GM13977 (cell line): ENCODE measurements at regions not wholly inside any gene's neighbourhood (a gene's known extent, or its start where the extent isn't known, plus 50 kb on each side); places are given as distances from the start of the nearest gene placed in this dataset.

Source experiments
- DNase-seq: peaks from one replicate; pipeline ENCODE4 v3.0.0; 2012; ENCODE audit warnings: low spot score
- in situ Hi-C: fragments of 300-500 bp; cut with MboI; formaldehyde crosslinking; loops from one replicate; pipeline ENCODE4 v1.12.0; 2022; ENCODE audit warnings: low sequenced_read_pairs, low pct_unique_long_range_greater_than_20kb, mixed read lengths, inconsistent platforms; ENCODE audit not compliant: unreplicated experiment
- TF ChIP-seq, protein P1 (sequence below): IDR thresholded peaks from 2 replicates; pipeline ENCODE4 v1.5.1; 2012; ENCODE audit warnings: mild to moderate bottlenecking, control low read depth; ENCODE audit not compliant: insufficient read depth; ENCODE audit errors: extremely low read depth, missing control alignments

DNA sequence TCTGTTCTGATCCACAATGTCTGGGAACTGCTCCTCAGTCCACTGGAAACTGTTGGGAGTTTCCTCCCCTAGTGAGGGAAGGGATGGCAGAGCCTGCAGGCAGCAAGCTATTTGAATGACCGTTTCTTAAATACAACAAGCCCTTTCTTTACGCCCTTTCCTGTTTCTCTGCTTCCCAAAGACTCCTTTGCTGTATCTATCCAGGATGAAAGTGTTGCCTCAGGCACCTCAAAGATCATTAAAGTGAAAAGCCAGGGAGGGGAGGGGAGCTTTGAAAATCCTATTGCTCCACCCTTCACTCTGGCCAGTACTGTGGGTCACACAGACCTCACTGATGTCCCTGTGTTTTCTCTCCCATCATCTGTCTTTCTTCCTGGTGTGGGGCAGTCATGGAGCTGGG, 213.1 kb downstream of the RNF144B start:
- no peak for DNase-seq
- in situ Hi-C loops = loop anchor here (25.0 kb wide), 1 partner anchor 1437 kb away; no protein-coding TSS in a partner anchor
- TF ChIP-seq, protein P1, sequence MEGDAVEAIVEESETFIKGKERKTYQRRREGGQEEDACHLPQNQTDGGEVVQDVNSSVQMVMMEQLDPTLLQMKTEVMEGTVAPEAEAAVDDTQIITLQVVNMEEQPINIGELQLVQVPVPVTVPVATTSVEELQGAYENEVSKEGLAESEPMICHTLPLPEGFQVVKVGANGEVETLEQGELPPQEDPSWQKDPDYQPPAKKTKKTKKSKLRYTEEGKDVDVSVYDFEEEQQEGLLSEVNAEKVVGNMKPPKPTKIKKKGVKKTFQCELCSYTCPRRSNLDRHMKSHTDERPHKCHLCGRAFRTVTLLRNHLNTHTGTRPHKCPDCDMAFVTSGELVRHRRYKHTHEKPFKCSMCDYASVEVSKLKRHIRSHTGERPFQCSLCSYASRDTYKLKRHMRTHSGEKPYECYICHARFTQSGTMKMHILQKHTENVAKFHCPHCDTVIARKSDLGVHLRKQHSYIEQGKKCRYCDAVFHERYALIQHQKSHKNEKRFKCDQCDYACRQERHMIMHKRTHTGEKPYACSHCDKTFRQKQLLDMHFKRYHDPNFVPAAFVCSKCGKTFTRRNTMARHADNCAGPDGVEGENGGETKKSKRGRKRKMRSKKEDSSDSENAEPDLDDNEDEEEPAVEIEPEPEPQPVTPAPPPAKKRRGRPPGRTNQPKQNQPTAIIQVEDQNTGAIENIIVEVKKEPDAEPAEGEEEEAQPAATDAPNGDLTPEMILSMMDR = no peak

DNA sequence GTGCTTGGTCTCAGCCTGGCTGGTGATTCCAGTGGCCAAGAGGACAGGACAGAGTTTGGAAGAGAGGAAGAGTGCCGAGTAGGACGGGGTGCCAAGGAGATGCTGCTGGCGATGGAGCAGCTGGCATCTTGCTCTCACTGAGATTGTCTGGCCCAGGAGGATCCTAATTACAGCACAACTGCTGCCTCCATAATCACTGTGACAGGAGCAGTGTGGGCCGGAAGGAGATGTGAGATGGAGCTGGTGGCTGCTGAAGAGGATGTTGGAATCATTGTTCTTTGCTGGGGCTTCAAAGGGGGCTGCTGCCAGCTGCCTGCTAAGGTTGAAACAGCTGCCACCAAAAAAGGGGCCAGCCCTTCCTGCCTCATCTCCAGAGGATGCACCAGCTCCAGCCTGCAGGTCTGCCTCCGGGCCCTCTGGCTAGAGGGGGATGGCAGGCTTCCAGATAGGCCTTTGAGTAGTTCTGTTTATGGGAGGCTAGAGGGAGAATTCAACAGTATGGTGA, 214.4 kb downstream of the RNF144B start:
- TF ChIP-seq, protein P1 = no peak
- in situ Hi-C loops = loop anchor here (25.0 kb wide), 1 partner anchor 1436 kb away; no protein-coding TSS in a partner anchor
- DNase-seq = no peak

DNA sequence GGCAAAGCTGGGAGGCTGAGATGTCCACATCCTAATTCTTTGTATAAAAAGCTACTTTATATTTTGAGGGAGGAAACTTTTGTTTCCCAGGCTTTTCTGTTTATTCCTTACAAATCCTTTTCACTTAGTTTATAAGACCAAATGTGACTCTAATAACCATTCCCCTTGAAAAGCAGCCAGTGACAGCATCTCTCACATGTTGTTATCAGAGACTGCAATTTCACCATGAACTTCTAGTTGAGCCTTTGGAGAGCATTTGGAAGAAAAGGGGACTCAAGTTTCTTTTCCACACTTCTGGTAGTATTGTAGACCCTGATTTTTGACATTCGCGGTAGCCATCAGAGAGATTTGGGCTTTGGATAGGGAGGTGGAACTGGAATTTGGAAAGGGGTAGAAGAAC, 215.8 kb downstream of the RNF144B start:
- in situ Hi-C loops = loop anchor here (25.0 kb wide), 1 partner anchor 1434 kb away; no protein-coding TSS in a partner anchor
- DNase-seq = no peak
- TF ChIP-seq, protein P1 = no peak

DNA sequence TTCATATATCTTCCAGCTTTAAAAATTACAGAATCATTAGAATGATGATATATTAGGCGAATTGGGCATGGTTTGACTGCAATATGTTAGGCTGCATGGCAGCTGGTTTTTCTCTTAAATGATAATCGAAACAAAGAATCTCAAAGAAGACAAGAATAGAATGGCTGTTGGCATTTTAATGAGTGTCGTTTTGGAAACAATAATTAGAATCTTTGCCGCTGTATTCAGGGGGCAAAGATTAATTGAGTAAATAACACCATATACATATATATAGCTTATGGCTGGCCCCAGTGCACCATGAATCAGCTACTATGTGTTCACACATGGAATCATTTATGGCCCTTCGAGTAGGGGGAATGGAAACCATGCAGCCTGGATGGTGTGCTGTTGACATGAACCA, 216.2 kb downstream of the RNF144B start:
- DNase-seq = no peak
- TF ChIP-seq, protein P1 = no peak
- in situ Hi-C loops = loop anchor here (25.0 kb wide), 1 partner anchor 1434 kb away; no protein-coding TSS in a partner anchor

DNA sequence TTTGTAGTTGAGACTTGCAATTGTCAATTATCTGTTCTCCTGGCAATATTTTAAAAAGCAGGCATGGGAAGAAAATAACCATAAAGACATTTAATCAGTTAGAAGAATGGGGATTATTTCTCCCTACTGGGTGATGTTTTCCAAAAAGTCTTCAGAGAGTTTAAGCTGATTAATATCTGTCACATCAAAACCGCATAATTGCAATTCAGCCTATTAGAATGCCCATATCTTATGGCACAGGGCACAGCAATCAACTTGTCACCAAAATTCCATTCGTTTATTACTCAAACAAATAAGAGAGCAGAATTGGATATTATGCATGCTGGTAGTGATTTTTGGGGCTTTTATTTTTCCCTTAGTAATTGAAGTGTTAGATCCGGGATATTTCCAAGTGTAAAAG, 218.7 kb downstream of the RNF144B start:
- in situ Hi-C loops = loop anchor here (25.0 kb wide), 1 partner anchor 1431 kb away; no protein-coding TSS in a partner anchor
- TF ChIP-seq, protein P1 = no peak
- DNase-seq = no peak

DNA sequence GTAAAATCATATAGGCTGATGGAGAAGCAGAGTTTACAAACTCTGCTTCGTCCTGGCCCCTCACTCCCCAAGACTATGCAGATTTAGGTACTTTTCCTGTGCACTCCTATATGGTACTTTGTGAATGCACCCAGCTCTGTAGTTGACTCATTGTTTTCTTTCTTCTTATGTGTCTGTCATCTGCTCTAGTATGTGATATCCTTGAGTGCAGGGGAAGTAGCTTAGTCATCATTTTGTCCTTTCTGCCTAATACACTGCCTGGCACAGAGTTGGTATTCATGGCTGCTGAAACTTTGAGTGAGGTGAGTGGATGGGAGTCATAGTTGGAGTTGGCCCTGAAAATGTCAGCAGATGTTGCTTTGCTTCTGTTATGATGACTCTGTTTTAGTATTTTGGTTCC, 222.6 kb downstream of the RNF144B start:
- DNase-seq = no peak
- in situ Hi-C loops = loop anchor here (25.0 kb wide), 1 partner anchor 1428 kb away; no protein-coding TSS in a partner anchor
- TF ChIP-seq, protein P1 = no peak
